A172 (cell line): ENCODE measurements at regions not wholly inside any gene's neighbourhood (a gene's known extent, or its start where the extent isn't known, plus 50 kb on each side); places are given as distances from the start of the nearest gene placed in this dataset.

ENCODE experiments used
- DNase-seq: peaks from one replicate; pipeline ENCODE4 v3.0.0-alpha.2; 2015; ENCODE audit warnings: low spot score

DNA sequence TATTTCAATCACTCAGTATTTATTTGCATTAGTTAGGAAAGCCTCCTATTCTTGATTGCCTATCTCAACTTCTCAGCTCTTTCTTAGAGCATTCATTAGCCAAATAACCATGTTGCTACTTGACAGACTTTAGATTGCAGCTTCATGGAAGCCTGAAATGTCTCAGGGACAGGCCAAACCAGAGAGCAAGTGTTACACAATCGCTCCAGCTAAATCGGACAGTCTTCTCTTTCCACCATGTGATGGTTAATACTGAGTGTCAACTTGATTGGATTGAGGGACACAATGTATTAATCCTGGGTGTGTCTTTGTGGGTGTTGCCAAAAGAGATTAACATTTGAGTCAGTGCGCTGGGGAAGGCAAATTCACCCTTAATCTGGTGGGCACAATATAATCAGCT is 106.5 kb upstream of the DRD2 start:
- no peak for DNase-seq

DNA sequence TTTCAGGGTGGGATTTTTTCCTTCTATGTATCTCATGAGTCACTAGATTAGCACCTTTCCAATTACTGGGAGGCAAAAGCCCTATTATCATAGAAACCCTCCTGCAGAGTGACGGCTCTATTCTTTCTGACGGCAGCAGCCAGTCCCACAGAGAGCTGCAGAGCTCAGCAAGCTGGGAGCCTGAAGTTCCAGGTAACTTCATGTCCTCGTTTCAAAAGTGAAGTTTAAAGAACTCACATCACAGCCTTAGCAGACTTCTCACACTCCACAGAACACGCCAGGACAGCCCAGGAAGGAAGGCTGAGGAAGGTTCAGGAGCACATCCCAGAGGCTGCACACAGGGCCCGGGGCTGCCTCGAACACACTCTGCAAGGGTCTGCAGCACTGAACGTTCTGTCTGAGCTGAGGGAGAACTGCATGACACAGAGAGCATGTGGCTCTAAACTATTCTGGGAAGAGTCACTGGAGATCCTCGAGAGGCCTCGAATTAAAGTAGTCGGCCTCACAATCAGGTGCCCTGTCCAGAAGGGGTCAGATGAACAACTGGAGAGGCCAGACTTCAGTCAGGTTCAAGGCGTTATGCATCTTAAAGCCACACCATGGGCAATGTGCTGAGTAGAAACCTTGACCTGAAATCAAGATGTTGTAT is 104.2 kb upstream of the DRD2 start:
- no peak for DNase-seq

DNA sequence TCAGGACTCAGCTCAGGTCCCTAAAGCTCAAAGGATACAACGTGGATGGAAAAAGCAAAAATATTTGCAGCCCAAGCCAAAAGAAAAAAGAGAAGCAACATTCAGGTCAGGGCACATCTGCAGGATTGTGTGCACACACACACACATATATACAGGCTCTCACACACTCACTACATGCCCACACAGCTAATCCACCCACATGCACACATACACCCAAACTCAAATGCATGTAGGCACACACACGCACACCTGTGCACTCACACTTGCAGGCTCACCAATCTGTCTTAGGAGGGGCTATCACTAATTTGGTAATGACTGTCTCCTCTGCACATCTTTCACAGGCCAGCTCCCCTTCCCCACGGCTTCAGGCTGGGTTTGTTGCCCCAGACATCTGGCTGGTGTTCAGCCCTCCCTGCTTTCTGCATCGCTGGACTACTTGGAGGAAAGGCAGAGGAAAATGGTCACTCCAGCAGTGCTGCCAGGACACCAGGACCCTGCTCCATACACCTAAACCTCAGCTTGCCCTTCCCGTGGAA is 103.6 kb upstream of the DRD2 start:
- DNase-seq, result no peak

DNA sequence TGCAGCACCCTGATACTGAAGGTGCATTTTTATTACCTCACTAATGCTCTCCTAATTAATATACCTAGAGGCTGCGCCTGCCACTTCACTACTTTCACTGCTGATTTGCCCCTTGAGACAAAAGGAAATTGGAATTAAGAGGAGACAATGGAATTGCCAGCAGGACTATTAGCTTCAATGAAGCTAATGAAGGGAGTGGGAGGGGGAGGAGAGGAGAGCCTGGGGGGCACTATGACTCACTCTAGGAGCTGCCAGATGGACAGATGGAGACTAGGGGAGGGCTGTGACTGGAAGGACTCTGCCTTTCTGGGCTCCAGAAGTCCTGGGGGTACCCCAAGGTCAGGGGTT is 102.8 kb upstream of the DRD2 start:
- DNase-seq, result no peak

DNA sequence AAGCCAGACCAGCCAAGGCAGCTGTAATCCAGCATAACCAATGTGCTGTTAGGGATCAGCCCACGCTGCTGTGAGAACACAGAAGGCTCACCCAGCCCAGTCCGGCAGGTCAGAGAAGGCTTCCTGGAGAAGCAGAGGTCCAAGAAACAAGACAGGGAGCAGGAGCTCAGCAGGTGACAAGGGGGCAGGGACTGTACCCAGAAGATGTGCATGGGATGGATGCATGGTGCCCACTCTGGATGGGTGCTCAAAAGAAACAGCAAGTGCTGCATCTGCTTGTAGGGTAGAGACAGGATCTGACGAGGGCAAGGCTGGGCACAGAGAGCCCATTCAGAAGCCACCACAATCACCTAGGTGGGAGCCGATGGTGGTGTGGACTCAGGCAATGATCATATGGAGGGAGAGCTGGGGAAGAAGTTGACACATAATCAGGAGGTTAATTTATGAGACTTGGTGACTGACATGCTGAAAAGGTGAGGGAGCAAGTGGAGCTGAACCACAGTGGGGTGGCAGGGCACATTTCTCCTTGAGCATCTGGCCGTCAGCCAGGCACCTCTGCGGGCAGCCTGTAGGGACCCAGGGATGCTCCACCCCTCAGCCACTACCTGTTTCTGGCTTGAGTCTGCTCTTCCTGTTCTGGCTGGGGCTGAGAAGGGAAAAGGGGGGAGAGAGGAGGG is 102.3 kb upstream of the DRD2 start:
- no peak for DNase-seq

DNA sequence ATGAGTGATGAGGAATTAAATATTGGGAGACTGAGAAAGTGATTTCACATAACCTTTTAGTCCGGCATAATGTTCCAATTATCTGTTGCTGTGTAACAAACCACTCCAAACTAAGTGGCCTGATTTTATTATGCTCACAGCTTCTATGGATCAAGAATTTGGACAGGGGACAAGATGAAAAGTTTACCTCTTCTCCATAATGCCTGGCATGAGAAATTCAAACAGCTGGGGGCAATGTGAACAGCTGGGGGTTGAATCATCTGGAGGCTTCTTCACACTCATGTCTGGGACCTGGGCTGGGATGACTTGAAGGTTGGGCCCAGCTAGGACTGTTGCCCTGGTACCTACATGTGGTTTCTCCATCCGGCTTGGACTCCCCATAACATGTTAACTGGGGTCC is 99.4 kb upstream of the DRD2 start:
- no peak for DNase-seq

DNA sequence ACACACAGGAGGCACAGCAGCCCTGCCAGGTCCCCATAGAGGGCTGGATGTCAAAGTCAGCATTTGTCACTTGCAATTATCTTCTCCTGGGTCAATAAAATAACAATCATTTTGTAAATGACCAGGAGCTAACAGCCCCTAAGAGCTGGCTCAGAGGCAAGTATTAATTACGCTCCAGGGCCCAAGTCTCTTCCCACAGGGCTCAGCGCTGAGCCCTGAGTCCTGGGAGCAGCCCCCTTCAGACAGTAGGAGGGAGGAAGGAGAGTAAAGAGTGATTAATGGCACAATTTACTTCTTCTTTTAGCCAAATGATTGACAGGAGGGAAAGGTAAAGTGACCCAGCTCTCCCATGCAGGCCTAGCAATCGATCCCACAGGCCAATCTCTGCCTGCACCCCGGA is 99.0 kb upstream of the DRD2 start:
- no peak for DNase-seq

DNA sequence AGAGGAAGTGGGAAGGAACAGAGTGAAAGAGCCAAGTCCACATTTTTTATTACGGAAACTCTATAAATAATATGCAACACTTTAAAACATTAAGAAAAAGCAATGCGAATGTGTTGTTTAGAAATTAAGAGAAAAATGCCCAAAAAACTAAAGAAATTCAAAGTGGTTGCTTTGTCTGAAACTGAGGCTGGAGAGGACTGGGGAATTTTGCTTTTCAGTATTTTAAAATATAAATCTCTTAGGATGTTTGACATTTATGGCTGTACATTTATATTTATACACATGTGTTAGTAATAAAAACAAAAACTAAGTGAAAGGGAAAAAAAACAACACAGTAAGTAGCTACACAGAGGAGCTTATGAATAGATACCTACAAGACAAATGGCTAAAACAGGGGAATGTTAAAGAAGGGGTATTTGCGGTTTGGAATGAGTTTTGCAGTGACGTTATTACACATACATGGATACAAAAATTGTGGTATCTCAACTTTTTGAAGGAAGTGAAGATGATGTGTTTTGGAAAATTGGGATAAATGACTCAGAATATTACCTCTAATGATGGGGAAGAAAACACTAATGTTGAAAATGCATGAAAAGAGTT is 97.0 kb upstream of the DRD2 start:
- DNase-seq, result no peak

DNA sequence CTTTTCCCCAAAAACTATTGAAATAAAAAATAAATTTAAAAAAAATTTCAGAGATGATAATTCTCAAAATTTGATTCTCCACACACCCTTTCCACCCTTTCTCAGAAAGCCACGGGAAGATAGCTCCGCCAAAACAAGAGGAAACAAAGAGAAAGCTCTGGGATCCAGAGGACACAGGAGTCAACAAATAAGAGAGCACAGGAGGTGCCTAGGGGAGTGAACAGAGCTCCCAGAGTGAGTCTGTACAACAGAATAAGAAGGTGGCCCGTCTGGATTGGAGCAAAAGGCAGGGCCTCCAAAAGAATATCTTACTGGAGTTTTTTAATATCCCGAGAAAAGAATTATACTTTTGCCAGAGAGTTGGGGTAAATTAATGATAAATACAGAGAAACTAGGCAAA is 96.3 kb upstream of the DRD2 start:
- no peak for DNase-seq

DNA sequence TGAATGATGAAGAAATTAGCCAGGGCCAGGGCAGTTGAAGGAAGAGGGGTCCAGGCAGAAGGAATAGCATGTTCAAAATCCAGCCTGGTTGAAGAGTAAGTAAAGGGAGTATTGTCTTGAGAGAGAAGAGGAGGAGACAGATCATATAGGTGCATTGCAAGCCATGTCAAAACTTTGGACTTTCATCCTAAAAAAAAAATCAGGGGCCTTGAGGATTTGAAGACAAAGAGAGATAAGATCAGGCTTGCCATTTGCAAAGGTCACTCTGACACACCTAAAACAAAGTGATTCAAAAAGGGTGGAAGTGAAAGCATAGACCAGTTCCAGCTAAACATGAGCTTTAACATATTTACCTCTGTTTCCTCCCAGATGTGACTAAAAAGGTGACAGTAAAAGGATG is 95.7 kb upstream of the DRD2 start:
- DNase-seq, result no peak

DNA sequence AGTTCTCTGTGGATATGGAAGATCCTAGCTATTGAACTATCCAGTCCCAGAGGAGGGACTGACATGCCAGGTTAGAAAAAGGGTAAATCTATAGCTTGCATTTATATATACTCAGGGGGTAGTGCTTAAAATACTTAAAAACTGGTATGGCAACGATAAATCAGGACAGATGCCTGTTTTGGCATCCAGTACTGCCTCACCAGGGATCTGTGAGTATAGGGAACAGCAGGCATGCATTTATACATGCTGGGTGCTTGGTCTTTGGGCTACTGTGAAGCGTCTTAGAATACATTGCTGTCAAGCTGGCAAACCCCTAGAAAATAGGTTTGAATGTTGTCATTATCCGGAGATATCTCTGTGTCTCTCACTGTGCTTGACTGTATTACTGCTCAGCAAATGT is 94.2 kb upstream of the DRD2 start:
- DNase-seq, result no peak

DNA sequence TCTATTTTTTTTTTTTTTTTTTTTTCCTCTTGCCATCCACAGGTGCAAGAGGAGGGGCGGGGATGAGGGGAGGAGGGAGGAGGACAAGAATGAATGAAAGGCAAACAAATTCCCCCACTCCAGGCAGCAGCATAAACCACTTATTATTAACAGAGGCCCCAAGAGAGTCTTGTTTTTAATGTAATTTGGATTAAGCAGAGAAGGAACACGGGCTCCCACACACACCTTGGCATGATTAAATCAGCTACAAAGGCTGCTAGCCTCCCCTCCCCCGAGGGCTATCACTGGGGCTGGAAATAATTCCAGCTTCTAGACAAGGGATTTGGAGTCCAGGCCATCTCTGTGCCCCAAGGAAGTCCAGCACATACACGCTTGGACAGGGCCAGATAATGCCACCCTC is 93.4 kb upstream of the DRD2 start:
- DNase-seq, result no peak

DNA sequence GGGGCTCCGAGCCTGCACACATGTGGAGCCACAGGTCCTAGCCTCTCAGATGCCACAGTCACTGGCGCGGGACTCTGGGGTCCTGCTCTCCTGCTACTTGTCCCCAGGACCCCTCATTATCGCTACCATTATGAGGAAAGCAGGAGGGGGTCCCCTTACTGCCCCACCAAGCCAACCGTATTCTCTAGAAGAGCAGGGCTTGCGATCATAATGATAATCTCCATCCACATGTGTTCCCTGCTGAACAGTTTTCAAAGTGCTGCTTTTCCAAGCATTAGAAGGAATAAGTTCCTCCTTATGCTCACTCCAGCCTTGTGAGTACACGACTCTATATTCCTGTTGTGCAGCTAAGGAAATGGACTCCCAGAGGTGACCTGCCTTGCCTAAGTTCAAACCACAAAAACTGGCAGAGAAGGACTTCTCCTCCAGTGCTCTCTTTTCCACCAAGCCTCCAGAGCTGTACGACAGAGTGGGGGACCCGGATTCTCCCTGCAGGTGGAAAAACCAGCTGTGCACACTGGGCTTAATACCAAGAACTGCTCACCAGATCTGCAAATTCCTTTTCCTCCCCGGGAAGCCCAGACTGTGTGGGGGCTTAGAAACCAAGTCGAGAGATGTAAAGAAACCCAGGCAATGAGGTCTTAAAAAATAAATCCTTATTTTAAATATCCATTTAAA is 92.8 kb upstream of the DRD2 start:
- no peak for DNase-seq

DNA sequence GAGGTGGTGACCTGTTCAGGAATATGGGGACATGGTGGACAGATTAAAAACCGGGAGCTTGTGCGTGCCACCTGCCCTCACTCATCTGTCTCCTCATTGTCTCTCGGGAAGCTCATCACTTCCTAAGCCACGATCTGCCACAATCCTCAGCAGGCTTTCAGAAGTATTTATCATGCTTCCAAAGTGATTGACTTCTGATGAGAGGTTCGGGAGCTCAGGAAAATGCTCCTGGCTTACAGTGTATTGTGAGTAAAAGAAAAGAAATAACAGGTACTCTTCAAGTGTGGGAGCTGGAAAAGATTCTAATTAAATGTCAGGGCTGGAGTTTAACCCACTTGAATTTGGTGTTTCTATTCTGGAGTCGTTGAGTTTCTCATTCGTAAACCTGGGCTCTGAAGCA is 91.9 kb upstream of the DRD2 start:
- no peak for DNase-seq

DNA sequence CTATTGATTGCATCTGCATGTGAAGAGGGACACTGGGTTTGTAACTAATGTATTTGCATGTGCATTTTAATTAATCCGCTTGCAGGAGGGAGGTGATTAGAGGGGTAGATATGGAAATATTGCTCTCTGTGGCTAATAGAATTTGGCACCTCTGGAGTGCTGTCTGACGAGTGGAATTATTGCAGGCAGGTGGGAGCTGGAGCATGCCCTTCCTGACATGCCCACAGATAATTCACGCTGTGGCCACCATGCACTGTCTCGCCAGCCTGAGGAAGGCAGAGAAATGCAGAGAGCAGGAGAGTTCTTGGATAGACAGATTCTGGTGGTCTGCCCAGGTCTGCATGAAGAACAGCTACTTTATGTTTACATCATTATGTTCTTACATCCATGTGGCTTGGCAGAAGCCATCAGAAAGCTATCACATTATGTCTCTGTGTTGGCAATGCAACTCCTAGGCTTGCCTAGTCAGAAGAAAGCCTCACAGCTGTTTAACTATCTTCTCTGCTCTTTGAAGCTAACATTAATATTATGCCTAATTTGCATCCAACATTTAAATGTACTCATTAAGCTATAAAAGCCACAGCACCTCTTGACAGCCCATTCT is 89.4 kb upstream of the DRD2 start:
- DNase-seq, result no peak

DNA sequence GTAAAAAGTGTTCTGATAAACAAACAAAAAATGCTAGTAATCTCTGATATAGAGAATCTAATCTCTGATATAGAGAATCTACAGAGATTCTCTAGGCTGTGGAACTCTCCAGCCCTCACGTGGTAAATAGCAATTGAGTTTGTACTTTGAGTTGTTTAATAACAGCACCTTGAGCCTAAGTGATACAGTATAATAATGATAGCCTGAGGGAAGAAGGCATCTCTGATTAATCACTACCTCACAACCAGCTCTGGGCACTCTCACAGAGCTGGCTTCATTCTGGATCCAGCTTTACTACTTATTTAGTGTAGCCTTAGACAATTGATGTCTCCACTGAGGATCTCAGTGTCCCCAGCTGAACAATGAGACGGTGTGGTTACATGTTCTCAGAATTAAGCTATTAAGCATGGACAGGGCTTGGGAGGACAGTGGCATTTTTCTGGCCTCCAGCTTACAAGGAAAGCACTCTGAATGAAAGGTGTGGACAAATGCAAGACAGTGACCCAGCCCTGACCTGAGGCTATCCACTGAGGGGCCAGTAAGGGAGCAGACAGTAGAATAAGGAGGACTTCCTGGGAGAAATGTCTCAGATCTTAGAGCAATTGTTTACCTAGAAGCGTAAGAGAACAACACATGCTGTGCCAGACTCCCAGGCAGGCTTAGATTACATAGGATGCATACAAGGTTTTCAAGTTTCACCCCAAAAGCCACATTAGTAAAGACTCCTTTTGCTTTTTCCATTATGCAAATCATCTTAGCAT is 88.7 kb upstream of the DRD2 start:
- no peak for DNase-seq

DNA sequence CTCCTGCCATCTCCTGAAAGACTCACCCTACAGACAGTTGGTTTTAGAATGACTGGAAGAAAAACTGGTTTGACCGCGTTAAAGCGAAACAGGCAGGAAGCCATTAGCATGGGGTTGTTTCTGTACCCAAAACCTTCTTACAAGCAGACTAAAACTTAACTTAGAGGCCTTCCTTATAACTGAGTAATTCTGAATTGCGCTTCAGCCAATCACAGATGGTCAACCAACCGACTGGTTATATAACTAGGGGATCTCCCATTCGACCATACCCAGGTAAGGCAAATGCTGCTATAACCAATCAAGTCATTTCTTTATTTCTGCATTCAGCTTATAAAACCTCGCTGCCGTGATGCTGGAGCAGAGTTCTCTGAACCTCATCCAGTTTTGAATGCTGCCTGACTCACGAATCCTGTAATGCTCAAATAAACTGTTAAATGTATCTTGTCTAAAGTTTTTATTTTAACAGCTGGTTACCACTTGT is 87.8 kb upstream of the DRD2 start:
- no peak for DNase-seq

DNA sequence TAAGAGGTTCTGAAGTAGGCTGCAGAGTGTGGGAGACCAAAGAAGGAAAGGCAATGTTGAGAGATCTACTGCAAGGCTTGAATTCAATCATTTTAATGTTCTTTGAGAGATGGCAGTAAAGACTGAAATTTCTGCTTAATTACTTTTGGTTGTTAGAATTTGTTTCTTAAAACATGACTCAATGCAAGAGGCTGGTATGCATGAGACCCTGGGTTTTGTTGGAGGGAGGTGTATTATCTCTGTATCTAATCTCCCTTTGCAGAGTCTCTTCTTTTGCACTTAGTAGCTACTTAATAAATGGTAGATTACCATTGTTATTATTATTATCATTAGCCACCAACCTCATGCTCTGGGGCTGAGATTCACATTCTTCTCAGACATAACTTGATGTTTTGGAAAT is 87.4 kb upstream of the DRD2 start:
- no peak for DNase-seq

DNA sequence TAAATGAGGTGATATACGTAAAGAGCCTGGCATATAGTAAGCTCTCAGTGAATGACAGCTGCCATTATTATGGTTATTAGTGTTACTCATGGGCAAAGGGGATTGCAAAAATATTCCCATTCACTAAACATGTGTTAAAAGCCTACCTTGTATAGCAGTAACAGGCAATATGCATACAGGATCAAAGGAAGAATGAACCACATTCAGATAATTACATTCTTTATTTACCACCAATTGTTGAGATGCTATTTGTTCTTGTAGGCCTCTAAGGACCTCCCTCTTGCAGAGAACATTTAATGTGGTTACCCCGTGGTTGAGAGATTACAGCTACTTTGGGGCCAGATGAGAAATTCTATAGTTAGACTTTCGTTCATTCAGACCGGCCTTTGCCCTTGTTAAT is 82.7 kb upstream of the DRD2 start:
- DNase-seq, result no peak

DNA sequence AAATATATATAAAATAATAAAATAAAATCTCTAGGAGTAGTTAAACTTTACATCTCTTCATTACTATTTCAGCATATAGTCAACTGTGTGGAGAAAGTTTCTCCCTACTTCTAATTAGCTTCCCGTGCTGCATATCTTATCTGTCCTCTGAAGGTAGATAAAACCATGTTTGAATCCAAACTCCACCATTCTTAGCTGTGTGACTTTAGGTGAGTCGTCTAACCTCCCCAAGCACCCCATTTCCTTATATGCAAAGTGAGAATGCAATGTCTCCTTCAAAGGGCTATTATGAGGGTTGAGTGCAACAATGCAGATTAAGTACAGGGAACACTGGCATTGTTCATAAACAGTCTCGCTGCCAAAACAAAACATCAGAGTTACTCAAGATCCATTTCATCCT is 80.8 kb upstream of the DRD2 start:
- no peak for DNase-seq

DNA sequence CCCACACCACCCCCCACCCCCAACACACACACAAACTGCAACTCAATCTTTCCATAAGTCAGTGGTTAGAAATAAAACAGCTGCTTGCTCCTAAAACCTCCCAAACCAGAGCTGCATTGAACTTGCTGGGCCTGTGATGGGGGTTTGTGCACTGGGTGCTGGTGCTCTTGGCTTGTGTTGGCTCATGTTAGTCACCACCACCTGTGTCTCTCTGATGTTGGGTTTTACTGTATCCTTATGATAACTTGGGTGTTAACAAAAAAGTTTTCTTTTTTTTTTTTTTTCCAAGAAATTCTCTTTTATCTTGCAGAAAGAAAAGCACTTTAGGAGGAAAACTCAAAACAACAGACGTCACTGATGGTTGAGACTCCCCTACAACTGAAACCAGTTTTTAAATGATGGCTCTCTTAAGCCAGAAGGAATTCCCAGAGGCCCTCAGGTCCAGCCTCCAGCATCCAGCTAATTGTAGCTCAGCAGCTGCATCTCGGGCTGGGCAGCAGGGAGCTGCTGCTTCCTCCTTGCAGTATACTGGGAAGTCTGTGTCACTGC is 79.9 kb upstream of the DRD2 start:
- no peak for DNase-seq
